Fibroblast of skin of right quadriceps (primary cell): ENCODE measurements at regions not wholly inside any gene's neighbourhood (a gene's known extent, or its start where the extent isn't known, plus 50 kb on each side); places are given as distances from the start of the nearest gene placed in this dataset.

Experiments used
- DNase-seq: peaks from one replicate; pipeline ENCODE4 v3.0.0-alpha.2; 2013

GRCh38 chrX:143800150-143800549, 79.6 kb upstream of the SPANXN2 start:
- DNase-seq: no peak

- peak; percentile 1 for DNase-seq
Measured at GRCh38 chrX:143788265-143788664, 67.7 kb upstream of the SPANXN2 start.

- DNase-seq: no peak
Measured at GRCh38 chrX:143787341-143787740, 66.8 kb upstream of the SPANXN2 start.

GRCh38 chrX:143781103-143781502, 60.6 kb upstream of the SPANXN2 start:
- DNase-seq: peak; percentile 1
